Trophoblast cell (in vitro differentiated cells and primary cell): ENCODE measurements at regions not wholly inside any gene's neighbourhood (a gene's known extent, or its start where the extent isn't known, plus 50 kb on each side); places are given as distances from the start of the nearest gene placed in this dataset.

Source experiments
- DNase-seq, 2 donors: peaks; one replicate each; pipeline ENCODE4 v3.0.0-alpha.2; 2016
- H2AFZ ChIP-seq: 2 replicates; pipeline ENCODE4 v1.6.1; 2013; ENCODE audit warnings: low read length, moderate library complexity, mild to moderate bottlenecking; ENCODE audit not compliant: insufficient read depth, poor library complexity
- H2AK5ac ChIP-seq: 2 replicates; pipeline ENCODE4 v1.6.1; 2013; ENCODE audit warnings: mild to moderate bottlenecking, low read length
- H2BK120ac ChIP-seq: 2 replicates; pipeline ENCODE4 v1.6.1; 2013; ENCODE audit warnings: low read length, mild to moderate bottlenecking, moderate library complexity; ENCODE audit not compliant: insufficient read depth, poor library complexity
- H2BK12ac ChIP-seq: 2 replicates; pipeline ENCODE4 v1.6.1; 2013; ENCODE audit warnings: mild to moderate bottlenecking, low read length, moderate library complexity
- H2BK5ac ChIP-seq: 2 replicates; pipeline ENCODE4 v1.6.1; 2013; ENCODE audit warnings: low read length, low read depth, moderate library complexity, mild to moderate bottlenecking; ENCODE audit not compliant: poor library complexity
- H3K14ac ChIP-seq: 2 replicates; pipeline ENCODE4 v1.6.1; 2013; ENCODE audit warnings: mild to moderate bottlenecking, low read length
- H3K18ac ChIP-seq: 2 replicates; pipeline ENCODE4 v1.6.1; 2013; ENCODE audit warnings: mild to moderate bottlenecking, low read length
- H3K23ac ChIP-seq: 2 replicates; pipeline ENCODE4 v1.6.1; 2013; ENCODE audit warnings: low read length
- H3K27ac ChIP-seq: 2 replicates; pipeline ENCODE4 v1.5.1; 2013; ENCODE audit warnings: low read depth, mild to moderate bottlenecking, inconsistent platforms, low read length, moderate library complexity
- H3K27me3 ChIP-seq: 2 replicates; pipeline ENCODE4 v1.6.1; 2013; ENCODE audit warnings: inconsistent platforms, mild to moderate bottlenecking, low read length, moderate library complexity; ENCODE audit not compliant: insufficient read depth
- H3K36me3 ChIP-seq, 2 experiments: 1 replicate in 1 of 2; 2 replicates in 1 of 2; pipeline ENCODE4 v1.6.1; 2013; ENCODE audit warnings: low read length in 2 of 2, mild to moderate bottlenecking in 2 of 2, moderate library complexity in 1 of 2; ENCODE audit not compliant: insufficient read depth in 2 of 2, control insufficient read depth in 1 of 2
- H3K4ac ChIP-seq: 2 replicates; pipeline ENCODE4 v1.6.1; 2013; ENCODE audit warnings: low read depth, mild to moderate bottlenecking, low read length, moderate library complexity
- H3K4me1 ChIP-seq, 2 experiments: 1 replicate in 1 of 2; 2 replicates in 1 of 2; pipeline ENCODE4 v1.6.1; 2013; ENCODE audit warnings: low read length in 2 of 2, mild to moderate bottlenecking in 2 of 2, moderate library complexity in 1 of 2; ENCODE audit not compliant: insufficient read depth in 2 of 2, control insufficient read depth in 1 of 2
- H3K4me2 ChIP-seq: 2 replicates; pipeline ENCODE4 v1.6.1; 2013; ENCODE audit warnings: inconsistent platforms, mild to moderate bottlenecking, low read length, moderate library complexity
- H3K4me3 ChIP-seq: 2 replicates; pipeline ENCODE4 v1.5.1; 2013; ENCODE audit warnings: mild to moderate bottlenecking, low read depth, low read length, inconsistent platforms
- H3K79me1 ChIP-seq: one replicate; pipeline ENCODE4 v1.6.1; 2013; ENCODE audit warnings: low read length
- H3K79me2 ChIP-seq: 2 replicates; pipeline ENCODE4 v1.6.1; 2013; ENCODE audit warnings: low read length, mild to moderate bottlenecking; ENCODE audit not compliant: control insufficient read depth, insufficient read depth, poor library complexity
- H3K9ac ChIP-seq: 2 replicates; pipeline ENCODE4 v1.6.1; 2013; ENCODE audit warnings: mild to moderate bottlenecking, low read length
- H3K9me3 ChIP-seq: 2 replicates; pipeline ENCODE4 v1.6.1; 2013; ENCODE audit warnings: low read depth, mild to moderate bottlenecking, control low read depth, inconsistent platforms, low read length; ENCODE audit not compliant: insufficient read depth
- H4K12ac ChIP-seq: 2 replicates; pipeline ENCODE4 v1.6.1; 2013; ENCODE audit warnings: low read depth, mild to moderate bottlenecking, low read length, moderate library complexity
- H4K8ac ChIP-seq: 2 replicates; pipeline ENCODE4 v1.6.1; 2013; ENCODE audit warnings: low read depth, mild to moderate bottlenecking, low read length, moderate library complexity
- H4K91ac ChIP-seq: one replicate; pipeline ENCODE4 v1.6.1; 2013; ENCODE audit warnings: low read depth, mild to moderate bottlenecking, low read length, moderate library complexity
- WGBS: extraction: QIAGEN DNeasy Blood & Tissue Kit; methylation state at CpG from one replicate; pipeline ENCODE4 v1.1.7; 2013; ENCODE audit warnings: missing lambda C conversion rate; ENCODE audit not compliant: insufficient read length, insufficient coverage; ENCODE audit errors: extremely low coverage; 5-methylcytosine and 5-hydroxymethylcytosine counted together

- no peak overlapping the region for H3K9ac ChIP-seq
- no peak overlapping the region for H2BK120ac ChIP-seq
- no peaks in the 10 kb centered on the region for H3K36me3 ChIP-seq
- no peaks in the 10 kb centered on the region for H3K4me1 ChIP-seq
- no peak overlapping the region for H3K27ac ChIP-seq
- H2BK12ac ChIP-seq, result no peak overlapping the region
- no peak overlapping the region for H3K14ac ChIP-seq
- H3K23ac ChIP-seq, result no peak overlapping the region
- no peaks in the 10 kb centered on the region for H3K27me3 ChIP-seq
- no peak overlapping the region for H4K91ac ChIP-seq
- H3K18ac ChIP-seq, result no peak overlapping the region
- H3K4me2 ChIP-seq, result no peak overlapping the region
- H3K79me1 ChIP-seq, result no peaks in the 10 kb centered on the region
- no peak overlapping the region for H4K8ac ChIP-seq
- no peak overlapping the region for H3K4ac ChIP-seq
- no peaks in the 10 kb centered on the region for H3K9me3 ChIP-seq
- H3K79me2 ChIP-seq, result no peaks in the 10 kb centered on the region
- no peak for DNase-seq
- no peak overlapping the region for H4K12ac ChIP-seq
- H2AK5ac ChIP-seq, result no peak overlapping the region
- no peak overlapping the region for H2BK5ac ChIP-seq
- no peak overlapping the region for H2AFZ ChIP-seq
- H3K4me3 ChIP-seq, result no peak overlapping the region
Observed at GRCh38 chr10:120112809-120113208, 220.3 kb downstream of the SEC23IP start.

- Histone ChIP-seq H3K18ac (no peak overlapping the region), H4K12ac (no peak overlapping the region), H3K79me1 (no peaks in the 10 kb centered on the region), H3K4me2 (no peak overlapping the region), H3K9me3 (no peaks in the 10 kb centered on the region), H2AK5ac (no peak overlapping the region), H4K8ac (no peak overlapping the region), H2BK120ac (no peak overlapping the region), H3K4ac (no peak overlapping the region), H3K14ac (no peak overlapping the region), H3K27me3 (no peaks in the 10 kb centered on the region), H3K23ac (no peak overlapping the region), H4K91ac (no peak overlapping the region), H3K27ac (no peak overlapping the region), H3K79me2 (no peaks in the 10 kb centered on the region), H3K36me3 (no peaks in the 10 kb centered on the region), H2BK12ac (no peak overlapping the region), H2AFZ (no peak overlapping the region), H2BK5ac (no peak overlapping the region), H3K4me1 (no peaks in the 10 kb centered on the region), H3K4me3 (no peak overlapping the region), H3K9ac (no peak overlapping the region)
- no peak for DNase-seq
- WGBS, result no CpG with 5 or more reads among the region's 6 CpGs
Observed at GRCh38 chr10:120115959-120116358, 223.4 kb downstream of the SEC23IP start.

- no peaks in the 10 kb centered on the region for H3K4me1 ChIP-seq
- H3K36me3 ChIP-seq, result no peaks in the 10 kb centered on the region
- H4K91ac ChIP-seq, result no peak overlapping the region
- no peak overlapping the region for H3K14ac ChIP-seq
- no peak overlapping the region for H3K27ac ChIP-seq
- H3K4ac ChIP-seq, result no peak overlapping the region
- no peak overlapping the region for H3K4me2 ChIP-seq
- H3K27me3 ChIP-seq, result no peaks in the 10 kb centered on the region
- no peaks in the 10 kb centered on the region for H3K79me2 ChIP-seq
- H4K12ac ChIP-seq, result no peak overlapping the region
- no peak for DNase-seq
- no peak overlapping the region for H2BK12ac ChIP-seq
- H4K8ac ChIP-seq, result no peak overlapping the region
- H2BK5ac ChIP-seq, result no peak overlapping the region
- no peaks in the 10 kb centered on the region for H3K9me3 ChIP-seq
- no peaks in the 10 kb centered on the region for H3K79me1 ChIP-seq
- H2BK120ac ChIP-seq, result no peak overlapping the region
- WGBS, result no CpG with 5 or more reads among the region's 1 CpG
- no peak overlapping the region for H3K18ac ChIP-seq
- H2AK5ac ChIP-seq, result no peak overlapping the region
- H2AFZ ChIP-seq, result no peak overlapping the region
- no peak overlapping the region for H3K9ac ChIP-seq
- no peak overlapping the region for H3K23ac ChIP-seq
- no peak overlapping the region for H3K4me3 ChIP-seq
Observed at GRCh38 chr10:120121768-120122167, 229.2 kb downstream of the SEC23IP start.

GRCh38 chr10:120131183-120131582, 238.7 kb downstream of the SEC23IP start:
- peaks cover 12% of the 10 kb centered on the region in 2 experiments for H3K4me1 ChIP-seq
- H3K9me3 ChIP-seq, result no peaks in the 10 kb centered on the region
- no peak overlapping the region for H3K4me3 ChIP-seq
- H3K9ac ChIP-seq, result no peak overlapping the region
- H3K79me1 ChIP-seq, result peaks cover 3% of the 10 kb centered on the region
- no peak overlapping the region for H3K4ac ChIP-seq
- H3K23ac ChIP-seq, result no peak overlapping the region
- DNase-seq, result peak; percentile 21 to 57
- no peak overlapping the region for H3K4me2 ChIP-seq
- H2BK12ac ChIP-seq, result no peak overlapping the region
- no peak overlapping the region for H2BK120ac ChIP-seq
- no peak overlapping the region for H4K12ac ChIP-seq
- no CpG with 5 or more reads among the region's 3 CpGs for WGBS
- H4K91ac ChIP-seq, result no peak overlapping the region
- no peak overlapping the region for H3K18ac ChIP-seq
- H3K27ac ChIP-seq, result no peak overlapping the region
- no peaks in the 10 kb centered on the region for H3K79me2 ChIP-seq
- H2BK5ac ChIP-seq, result no peak overlapping the region
- H4K8ac ChIP-seq, result no peak overlapping the region
- no peaks in the 10 kb centered on the region for H3K27me3 ChIP-seq
- no peaks in the 10 kb centered on the region for H3K36me3 ChIP-seq
- no peak overlapping the region for H2AFZ ChIP-seq
- no peak overlapping the region for H2AK5ac ChIP-seq
- no peak overlapping the region for H3K14ac ChIP-seq
